ENCODE measurements at regions not wholly inside any gene's neighbourhood (a gene's known extent, or its start where the extent isn't known, plus 50 kb on each side); places are given as distances from the start of the nearest gene placed in this dataset.
"Not testable (repeated sequence)": the region's sequence is repeated elsewhere in the genome, so short reads cannot be mapped to it uniquely, and the experiment has no call there.

- DNase-seq = peak; percentile 71
Observed at GRCh38 chr13:33676045-33676989, 141.6 kb upstream of the RFC3 start.

GRCh38 chr13:33677215-33677614 is 140.7 kb upstream of the RFC3 start:
- no peak for DNase-seq

- DNase-seq = no peak
Observed at GRCh38 chr13:33678084-33678483, 139.9 kb upstream of the RFC3 start.

- DNase-seq = no peak
Observed at GRCh38 chr13:33678906-33679657, 138.9 kb upstream of the RFC3 start.

GRCh38 chr13:33679658-33680012 is 138.3 kb upstream of the RFC3 start:
- DNase-seq = no peak

GRCh38 chr13:33682020-33682564 is 135.9 kb upstream of the RFC3 start:
- no peak for DNase-seq

GRCh38 chr13:33682646-33683045 is 135.3 kb upstream of the RFC3 start:
- not testable (repeated sequence) for DNase-seq

- DNase-seq = no peak
Observed at GRCh38 chr13:33683376-33683775, 134.6 kb upstream of the RFC3 start.

- no peak for DNase-seq
Observed at GRCh38 chr13:33684874-33685273, 133.1 kb upstream of the RFC3 start.

- no peak for DNase-seq
Observed at GRCh38 chr13:33686772-33687480, 131.0 kb upstream of the RFC3 start.

GRCh38 chr13:33690354-33690753 is 127.6 kb upstream of the RFC3 start:
- DNase-seq = no peak

GRCh38 chr13:33691980-33692379 is 126.0 kb upstream of the RFC3 start:
- no peak for DNase-seq

GRCh38 chr13:33692531-33692930 is 125.4 kb upstream of the RFC3 start:
- no peak for DNase-seq

- no peak for DNase-seq
Observed at GRCh38 chr13:33694546-33694945, 123.4 kb upstream of the RFC3 start.

- DNase-seq = no peak
Observed at GRCh38 chr13:33696530-33696929, 121.4 kb upstream of the RFC3 start.

- DNase-seq = no peak
Observed at GRCh38 chr13:33697926-33698325, 120.0 kb upstream of the RFC3 start.

- DNase-seq = no peak
Observed at GRCh38 chr13:33707449-33707848, 110.5 kb upstream of the RFC3 start.

- DNase-seq = no peak
Observed at GRCh38 chr13:33710924-33711323, 107.0 kb upstream of the RFC3 start.

GRCh38 chr13:33711436-33711835 is 106.5 kb upstream of the RFC3 start:
- no peak for DNase-seq

- no peak for DNase-seq
Observed at GRCh38 chr13:33717775-33718174, 100.2 kb upstream of the RFC3 start.

GRCh38 chr13:33721724-33722123 is 96.2 kb upstream of the RFC3 start:
- no peak for DNase-seq

GRCh38 chr13:33722216-33722915 is 95.6 kb upstream of the RFC3 start:
- DNase-seq = no peak

GRCh38 chr13:33723365-33723764 is 94.6 kb upstream of the RFC3 start:
- no peak for DNase-seq
